ENCODE measurements at regions not wholly inside any gene's neighbourhood (a gene's known extent, or its start where the extent isn't known, plus 50 kb on each side); places are given as distances from the start of the nearest gene placed in this dataset.
A peak's percentile ranks its signal among the peaks of the same experiment; 100 is the strongest.

GRCh38 chr3:11944052-11944673 lies 60.0 kb upstream of the SYN2 start:
- no peak overlapping the region for H3K4me3 ChIP-seq (ENCODE audit: low read depth, low read length)
- peak; percentile 10 for DNase-seq (ENCODE audit: low read depth)
- peak; percentile 87 for TF ChIP-seq CTCF (IDR thresholded peaks at IDR 0.05; ENCODE audit: control insufficient read depth, extremely low read depth, insufficient read depth)

- no peak overlapping the region for H3K4me3 ChIP-seq (ENCODE audit: low read depth, low read length)
- no peak for DNase-seq (ENCODE audit: low read depth)
- TF ChIP-seq CTCF (IDR thresholded peaks at IDR 0.05; ENCODE audit: control insufficient read depth, extremely low read depth, insufficient read depth): no peak
Observed at GRCh38 chr3:11948331-11948730, 55.9 kb upstream of the SYN2 start.

GRCh38 chr3:11948866-11949265 lies 55.3 kb upstream of the SYN2 start:
- TF ChIP-seq CTCF (IDR thresholded peaks at IDR 0.05; ENCODE audit: control insufficient read depth, extremely low read depth, insufficient read depth): no peak
- no peak for DNase-seq (ENCODE audit: low read depth)
- no peak overlapping the region for H3K4me3 ChIP-seq (ENCODE audit: low read depth, low read length)

- no peak for DNase-seq (ENCODE audit: low read depth)
- no peak for TF ChIP-seq CTCF (IDR thresholded peaks at IDR 0.05; ENCODE audit: control insufficient read depth, extremely low read depth, insufficient read depth)
- no peak overlapping the region for H3K4me3 ChIP-seq (ENCODE audit: low read depth, low read length)
Observed at GRCh38 chr3:11949351-11949750, 54.8 kb upstream of the SYN2 start.

- H3K4me3 ChIP-seq (ENCODE audit: low read depth, low read length): no peak overlapping the region
- no peak for TF ChIP-seq CTCF (IDR thresholded peaks at IDR 0.05; ENCODE audit: control insufficient read depth, extremely low read depth, insufficient read depth)
- no peak for DNase-seq (ENCODE audit: low read depth)
Observed at GRCh38 chr3:11950576-11950975, 53.6 kb upstream of the SYN2 start.

GRCh38 chr3:11953350-11953749 lies 50.8 kb upstream of the SYN2 start:
- H3K4me3 ChIP-seq (ENCODE audit: low read depth, low read length): no peak overlapping the region
- no peak for TF ChIP-seq CTCF (IDR thresholded peaks at IDR 0.05; ENCODE audit: control insufficient read depth, extremely low read depth, insufficient read depth)
- DNase-seq (ENCODE audit: low read depth): no peak

- no peak overlapping the region for H3K4me3 ChIP-seq (ENCODE audit: low read depth, low read length)
Observed at GRCh38 chr3:11953778-11954177, 50.4 kb upstream of the SYN2 start.

More at GRCh38 chr3:11953778-11954177, 50.4 kb upstream of the SYN2 start:
- no peak for DNase-seq (ENCODE audit: low read depth)
- no peak for TF ChIP-seq CTCF (IDR thresholded peaks at IDR 0.05; ENCODE audit: control insufficient read depth, extremely low read depth, insufficient read depth)
